HL-60 (cell line): ENCODE measurements at regions not wholly inside any gene's neighbourhood (a gene's known extent, or its start where the extent isn't known, plus 50 kb on each side); places are given as distances from the start of the nearest gene placed in this dataset.

ENCODE experiments used
- CTCF ChIP-seq: IDR thresholded peaks from one replicate; pipeline ENCODE4 v1.5.1; 2011; ENCODE audit warnings: low read length, control low read depth, inconsistent platforms; ENCODE audit not compliant: insufficient read depth
- GABPA ChIP-seq: IDR thresholded peaks from 2 replicates; pipeline ENCODE4 v1.6.1; 2012; ENCODE audit warnings: low read depth
- POLR2AphosphoS5 ChIP-seq: IDR thresholded peaks from 2 replicates; pipeline ENCODE4 v1.6.1; 2012; ENCODE audit warnings: low read depth
- REST ChIP-seq: IDR thresholded peaks from 2 replicates; pipeline ENCODE4 v1.6.1; 2012; ENCODE audit warnings: low read depth; ENCODE audit not compliant: insufficient replicate concordance
- SPI1 ChIP-seq: IDR thresholded peaks from 2 replicates; pipeline ENCODE4 v1.6.1; 2012; ENCODE audit warnings: low read depth, mild to moderate bottlenecking, borderline replicate concordance

GRCh38 chr3:164132878-164133277, 945.4 kb downstream of the SI start:
- TF ChIP-seq CTCF (no peak), POLR2AphosphoS5 (no peak), GABPA (no peak), REST (no peak), SPI1 (no peak)
